Fibroblast of skin of abdomen (primary cell): ENCODE measurements at regions not wholly inside any gene's neighbourhood (a gene's known extent, or its start where the extent isn't known, plus 50 kb on each side); places are given as distances from the start of the nearest gene placed in this dataset.
"Not testable (repeated sequence)": the region's sequence is repeated elsewhere in the genome, so short reads cannot be mapped to it uniquely, and the experiment has no call there.

Source experiments
- DNase-seq: peaks from one replicate; pipeline ENCODE4 v3.0.0-alpha.2; 2013

DNA sequence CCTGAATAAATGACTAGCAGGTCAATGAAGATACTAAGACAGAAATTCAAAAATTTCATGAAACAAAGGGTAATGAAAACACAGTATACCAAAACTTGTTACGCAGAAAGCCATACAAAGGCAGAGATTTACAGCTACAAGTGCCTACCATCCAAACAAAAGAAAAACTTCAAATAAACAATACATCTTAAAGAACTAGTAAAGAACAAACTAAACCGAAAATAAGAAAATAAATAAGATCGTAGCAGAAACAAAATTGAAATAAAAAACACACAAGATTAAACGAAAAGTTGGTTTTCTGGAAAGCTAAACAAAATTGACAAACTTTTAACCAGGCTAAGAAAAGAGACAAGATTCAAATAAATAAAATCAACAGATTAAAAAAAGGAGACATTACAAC, 51.5 kb downstream of the VPREB1 start:
- not testable (repeated sequence) for DNase-seq

- not testable (repeated sequence) for DNase-seq
Measured at GRCh38 chr22:22297159-22297793, 52.7 kb downstream of the VPREB1 start.

DNA sequence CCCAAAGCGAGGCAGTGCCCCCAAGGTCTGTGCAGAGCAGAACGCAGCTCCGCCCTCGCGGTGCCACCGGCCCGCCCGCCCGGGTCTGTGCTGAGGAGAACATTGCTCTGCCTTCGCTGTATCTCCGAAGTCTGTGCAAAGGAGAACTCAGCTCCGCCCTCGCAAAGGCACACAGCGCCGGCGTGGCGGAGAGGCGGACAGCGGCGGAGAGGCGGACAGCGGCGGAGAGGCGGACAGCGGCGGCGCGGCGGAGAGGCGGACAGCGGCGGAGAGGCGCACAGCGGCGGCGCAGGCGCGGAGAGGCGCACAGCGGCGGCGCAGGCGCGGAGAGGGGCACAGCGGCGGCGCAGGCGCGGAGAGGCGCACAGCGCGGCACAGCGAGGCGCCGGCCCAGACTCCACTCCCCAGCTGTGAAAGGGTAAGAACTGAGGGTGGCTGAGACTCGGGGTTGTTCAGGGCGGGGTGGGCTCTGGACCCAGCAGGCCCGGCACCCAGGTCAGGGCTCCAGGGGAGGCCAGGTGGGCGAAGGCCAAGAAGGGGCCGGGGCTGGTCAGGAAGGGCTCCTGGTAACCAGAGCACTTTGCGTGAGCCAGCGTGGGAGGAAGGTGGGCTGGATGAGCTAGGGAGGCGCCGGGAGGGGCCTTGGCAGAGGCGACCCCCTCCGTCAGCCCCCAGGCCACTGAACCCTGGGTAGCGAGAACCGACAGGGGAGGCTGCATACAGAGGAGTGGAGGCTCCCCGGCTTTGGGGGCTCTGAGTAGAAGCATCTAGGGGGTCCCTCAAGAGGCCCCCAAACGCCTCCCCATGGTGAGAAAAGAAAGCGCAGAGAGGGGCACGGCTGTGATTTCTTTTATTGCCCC, 53.4 kb downstream of the VPREB1 start:
- DNase-seq, result peak; percentile 63

DNA sequence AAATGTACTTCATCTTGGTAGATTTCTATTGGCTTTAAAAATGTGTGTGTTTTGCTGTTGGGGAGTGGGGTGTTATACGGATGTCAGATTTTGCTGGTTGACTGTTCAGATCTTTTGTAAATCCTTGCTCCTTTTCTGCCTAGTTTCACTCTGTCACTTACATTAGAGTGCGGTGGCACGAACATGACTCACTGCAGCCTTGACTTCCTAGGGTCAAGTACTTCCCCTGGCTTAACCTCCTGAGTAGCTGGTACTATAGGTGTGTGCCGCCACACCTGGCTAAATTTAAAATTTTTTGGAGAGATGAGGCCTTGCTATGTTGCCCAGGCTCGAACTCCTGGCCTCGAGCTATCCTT, 54.0 kb downstream of the VPREB1 start:
- not testable (repeated sequence) for DNase-seq

DNA sequence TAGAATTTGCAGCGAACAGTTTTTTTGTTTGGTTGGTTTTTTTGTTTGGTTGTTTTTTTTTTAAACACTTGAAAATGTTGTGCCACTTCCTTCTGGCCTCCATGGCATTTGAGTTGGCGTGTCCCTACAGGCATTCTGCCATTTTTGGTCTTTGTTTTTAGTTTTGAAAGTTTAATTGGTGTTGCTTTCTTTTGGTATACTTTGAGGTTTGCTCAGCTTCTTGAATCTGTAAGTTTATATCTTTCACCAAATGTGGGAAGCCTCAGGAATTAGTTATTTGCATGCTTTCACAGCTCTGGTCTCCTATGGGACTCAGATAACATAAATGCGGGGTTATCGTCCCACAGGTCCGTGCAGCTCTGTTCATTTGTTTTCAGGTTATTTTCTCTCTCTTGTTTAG, 55.9 kb downstream of the VPREB1 start:
- DNase-seq, result not testable (repeated sequence)

GRCh38 chr22:22300946-22301345, 56.4 kb downstream of the VPREB1 start:
- not testable (repeated sequence) for DNase-seq

DNA sequence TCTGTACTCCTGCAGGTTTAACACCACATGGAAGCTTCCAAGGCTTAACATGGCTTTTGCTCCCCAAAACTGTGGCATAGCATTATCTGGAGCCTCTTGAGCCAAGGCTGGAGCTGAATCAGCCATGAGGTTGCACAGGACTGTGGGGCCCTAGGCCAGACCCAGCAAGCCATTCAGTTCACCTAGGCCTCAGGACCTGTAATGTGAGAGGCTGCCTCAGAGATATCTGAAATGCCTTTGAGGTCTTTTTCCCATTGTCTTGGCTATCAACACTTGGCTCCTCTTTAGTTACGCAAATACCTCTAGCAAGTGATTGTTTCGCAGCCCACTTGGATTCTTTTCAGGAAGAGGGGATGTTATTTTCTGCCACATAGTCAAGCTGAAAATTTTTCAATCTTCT, 72.0 kb downstream of the VPREB1 start:
- no peak for DNase-seq

DNA sequence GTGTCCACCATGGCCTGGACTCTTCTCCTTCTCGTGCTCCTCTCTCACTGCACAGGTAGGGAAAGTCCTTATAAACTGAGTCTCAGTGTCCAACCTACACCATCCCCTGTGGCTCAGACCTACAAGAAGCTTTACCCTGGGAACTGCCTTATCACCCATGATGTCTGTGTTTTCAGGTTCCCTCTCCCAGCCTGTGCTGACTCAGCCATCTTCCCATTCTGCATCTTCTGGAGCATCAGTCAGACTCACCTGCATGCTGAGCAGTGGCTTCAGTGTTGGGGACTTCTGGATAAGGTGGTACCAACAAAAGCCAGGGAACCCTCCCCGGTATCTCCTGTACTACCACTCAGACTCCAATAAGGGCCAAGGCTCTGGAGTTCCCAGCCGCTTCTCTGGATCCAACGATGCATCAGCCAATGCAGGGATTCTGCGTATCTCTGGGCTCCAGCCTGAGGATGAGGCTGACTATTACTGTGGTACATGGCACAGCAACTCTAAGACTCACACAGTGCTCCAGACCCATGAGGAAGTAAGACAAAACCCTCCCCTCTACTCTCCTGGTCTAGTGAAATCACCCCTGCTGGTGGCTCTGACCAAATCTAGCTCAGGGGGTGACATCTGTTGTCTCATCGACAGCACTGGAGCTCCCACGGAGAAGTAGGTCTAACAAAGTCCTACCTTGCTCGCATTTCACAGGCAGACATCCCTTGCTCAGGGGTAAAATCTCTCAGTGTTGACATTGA, 74.3 kb downstream of the VPREB1 start:
- no peak for DNase-seq

DNA sequence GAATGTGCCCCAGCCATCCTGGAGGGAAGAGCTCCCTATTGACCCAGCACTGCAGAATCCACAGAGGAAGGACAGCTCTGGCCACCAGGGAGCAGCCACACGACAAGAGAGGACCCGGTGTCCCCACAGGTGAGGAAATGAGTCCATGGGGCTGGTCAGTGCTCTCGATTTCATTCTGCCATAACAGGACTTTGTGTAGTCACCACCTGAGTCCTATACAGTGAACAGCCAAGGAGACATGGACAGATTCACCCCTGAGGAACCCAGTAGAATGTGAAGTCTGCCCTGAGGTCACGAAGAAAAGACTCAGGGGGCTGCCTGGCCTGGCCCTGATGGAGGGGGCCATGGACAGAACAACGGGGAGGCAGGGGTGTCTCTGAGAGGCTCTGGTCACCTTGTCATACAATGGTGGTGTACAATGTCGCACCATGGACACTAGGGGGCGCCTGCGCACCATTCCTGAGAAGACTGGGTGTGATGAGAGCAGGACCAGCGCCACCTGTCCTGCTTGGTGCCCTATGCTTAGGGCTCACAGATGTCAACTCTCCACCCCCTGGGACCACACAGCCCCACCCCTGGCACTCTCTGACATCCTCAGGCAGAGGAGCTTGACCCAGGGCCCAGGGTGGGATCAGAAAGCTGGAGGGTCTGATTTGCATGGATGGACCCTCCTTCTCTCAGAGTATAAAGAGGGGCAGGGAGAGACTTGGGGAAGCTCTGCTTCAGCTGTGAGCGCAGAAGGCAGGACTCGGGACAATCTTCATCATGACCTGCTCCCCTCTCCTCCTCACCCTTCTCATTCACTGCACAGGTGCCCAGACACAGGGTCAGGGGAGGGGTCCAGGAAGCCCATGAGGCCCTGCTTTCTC, 77.4 kb downstream of the VPREB1 start:
- peak; percentile 51 for DNase-seq

DNA sequence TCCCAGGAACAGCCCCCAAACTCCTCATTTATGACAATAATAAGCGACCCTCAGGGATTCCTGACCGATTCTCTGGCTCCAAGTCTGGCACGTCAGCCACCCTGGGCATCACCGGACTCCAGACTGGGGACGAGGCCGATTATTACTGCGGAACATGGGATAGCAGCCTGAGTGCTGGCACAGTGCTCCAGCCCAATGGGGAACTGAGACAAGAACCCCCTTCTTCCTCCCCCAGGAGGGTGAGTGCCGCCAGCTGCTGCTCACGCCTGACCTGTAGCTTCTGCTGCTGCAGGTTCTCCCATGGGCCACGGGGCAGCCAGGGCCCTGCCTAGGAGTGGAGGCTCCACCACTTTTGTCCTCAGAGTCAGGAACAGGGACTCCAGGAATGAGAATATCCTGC, 78.2 kb downstream of the VPREB1 start:
- no peak for DNase-seq

DNA sequence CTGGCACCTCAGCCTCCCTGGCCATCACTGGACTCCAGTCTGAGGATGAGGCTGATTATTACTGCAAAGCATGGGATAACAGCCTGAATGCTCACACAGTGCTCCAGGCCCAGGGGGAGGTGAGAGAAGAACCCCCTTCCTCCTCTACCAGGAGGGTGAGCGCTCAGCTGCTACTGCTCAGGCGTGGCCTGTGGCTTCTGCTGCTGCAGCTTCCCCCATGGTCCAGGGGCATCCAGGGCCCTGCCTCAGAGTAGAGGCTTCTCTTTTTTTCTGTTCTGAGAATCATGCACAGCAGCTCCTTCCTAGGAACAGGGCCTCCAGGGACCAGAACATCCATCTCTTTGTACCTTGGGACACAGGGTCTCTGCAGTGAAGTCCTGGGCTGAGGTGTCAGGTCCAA, 83.1 kb downstream of the VPREB1 start:
- no peak for DNase-seq

- DNase-seq, result no peak
Measured at GRCh38 chr22:22329792-22330191, 85.2 kb downstream of the VPREB1 start.

GRCh38 chr22:22335640-22336039, 91.1 kb downstream of the VPREB1 start:
- DNase-seq, result not testable (repeated sequence)

DNA sequence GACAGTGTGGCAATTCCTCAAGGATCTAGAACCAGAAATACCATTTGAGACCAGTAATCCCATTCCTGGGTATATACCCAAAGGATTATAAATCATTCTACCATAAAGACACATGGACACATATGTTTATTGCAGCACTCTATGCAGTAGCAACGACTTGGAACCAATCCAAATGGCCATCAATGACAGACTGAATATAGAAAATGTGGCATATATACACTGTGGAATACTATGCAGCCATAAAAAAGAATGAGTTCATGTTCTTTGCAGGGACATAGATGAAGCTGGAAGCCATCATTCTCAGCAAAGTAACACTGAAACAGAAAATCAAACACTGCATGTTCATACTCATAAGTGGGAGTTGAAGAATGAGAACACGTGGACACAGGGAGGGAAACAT, 91.7 kb downstream of the VPREB1 start:
- not testable (repeated sequence) for DNase-seq

GRCh38 chr22:22338778-22339177, 94.2 kb downstream of the VPREB1 start:
- DNase-seq, result not testable (repeated sequence)

DNA sequence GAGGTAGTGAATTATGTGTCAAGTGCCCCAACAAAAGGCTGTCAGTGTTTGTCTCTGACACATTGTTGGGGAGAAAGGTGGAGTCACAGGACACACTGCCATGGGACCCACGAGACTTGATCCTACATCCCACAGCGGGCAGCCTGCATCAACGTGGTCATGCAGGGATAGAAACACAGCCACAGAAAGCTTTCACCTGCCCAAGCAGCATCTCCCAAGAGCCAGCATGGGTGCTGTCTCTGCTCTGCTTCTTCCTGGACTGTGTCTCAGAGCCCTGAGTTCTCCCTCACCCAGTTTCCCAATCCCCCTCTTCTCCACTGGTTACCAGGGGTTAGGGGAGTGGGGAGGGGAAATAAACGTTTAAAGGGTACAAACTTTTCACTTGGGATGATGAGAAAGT, 97.2 kb downstream of the VPREB1 start:
- DNase-seq, result no peak

DNA sequence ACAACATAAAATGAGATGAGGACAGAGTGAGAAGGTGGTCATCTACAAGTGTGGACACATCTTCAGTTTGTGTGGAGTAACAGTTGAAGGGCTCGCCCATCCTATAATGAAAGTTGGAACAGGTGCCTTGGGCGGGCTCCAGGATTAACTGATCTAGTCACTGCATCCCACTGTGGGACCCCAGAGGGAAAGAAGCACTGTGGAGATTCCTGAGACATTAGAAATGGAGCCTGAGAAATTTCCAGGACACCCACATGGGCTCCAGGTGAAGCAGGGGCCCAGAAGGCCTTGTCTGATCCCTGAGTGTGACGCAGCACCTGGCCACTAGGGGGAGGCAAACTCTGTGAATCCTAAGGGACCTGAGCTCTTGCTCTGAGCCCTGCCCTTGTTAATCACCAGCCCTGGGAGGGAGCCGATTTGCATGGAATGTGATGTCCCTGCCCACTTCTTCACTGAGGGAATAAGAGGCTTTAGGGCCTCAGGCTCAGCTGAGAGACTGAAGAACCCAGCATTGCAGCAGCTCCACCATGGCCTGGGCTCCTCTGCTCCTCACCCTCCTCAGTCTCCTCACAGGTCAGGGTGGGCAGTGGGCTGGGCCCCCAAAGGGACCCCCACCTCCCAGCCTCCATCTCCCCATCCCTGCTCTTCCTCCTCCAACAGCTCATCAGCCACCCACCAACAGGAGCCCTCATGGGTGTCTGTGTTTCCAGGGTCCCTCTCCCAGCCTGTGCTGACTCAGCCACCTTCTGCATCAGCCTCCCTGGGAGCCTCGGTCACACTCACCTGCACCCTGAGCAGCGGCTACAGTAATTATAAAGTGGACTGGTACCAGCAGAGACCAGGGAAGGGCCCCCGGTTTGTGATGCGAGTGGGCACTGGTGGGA, 98.4 kb downstream of the VPREB1 start:
- DNase-seq, result no peak

- DNase-seq, result no peak
Measured at GRCh38 chr22:22343581-22344296, 99.2 kb downstream of the VPREB1 start.

DNA sequence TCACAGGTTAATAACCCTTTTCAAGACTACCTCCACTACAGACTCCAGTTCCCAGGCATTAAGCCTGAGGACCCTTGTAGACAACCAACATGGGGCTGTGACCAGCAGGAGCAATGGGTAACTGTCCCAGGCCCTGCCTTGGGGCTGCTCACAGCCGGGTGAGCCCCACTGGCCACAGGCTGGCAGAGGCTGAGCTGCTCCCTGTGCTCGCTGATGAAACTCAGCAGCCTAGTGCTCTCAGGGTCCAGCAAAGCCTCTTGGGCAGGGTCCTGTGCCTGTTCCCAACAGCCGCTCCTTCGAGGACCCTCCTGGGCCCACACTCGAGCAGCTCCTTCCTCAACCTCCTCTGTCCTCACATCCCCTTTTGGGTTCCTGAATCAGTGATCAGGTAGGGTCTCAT, 99.8 kb downstream of the VPREB1 start:
- no peak for DNase-seq

- DNase-seq, result no peak
Measured at GRCh38 chr22:22345781-22346180, 101.2 kb downstream of the VPREB1 start.
